BJ (cell line): ENCODE measurements at regions not wholly inside any gene's neighbourhood (a gene's known extent, or its start where the extent isn't known, plus 50 kb on each side); places are given as distances from the start of the nearest gene placed in this dataset.

ENCODE experiments used
- CTCF ChIA-PET: fragments of 350-600 bp; formaldehyde crosslinking; extraction: SDS; loops from one replicate; lab custom pipeline; 2021; ENCODE audit warnings: antibody characterized with exemption, inconsistent platforms; lab: Yijun Ruan, JAX
- POLR2A ChIA-PET: fragments of 300-600 bp; sonication (Branson Sonifier 250); formaldehyde crosslinking; extraction: SDS; loops from one replicate; lab custom pipeline; 2021; ENCODE audit warnings: antibody characterized with exemption; lab: Charles Lee
- DNase-seq: peaks from one replicate; pipeline ENCODE4 v3.0.0-alpha.2; 2011; ENCODE audit warnings: low read depth
- H3K27me3 ChIP-seq: 2 replicates; pipeline ENCODE4 v1.6.0; 2011; ENCODE audit warnings: low read length; ENCODE audit not compliant: control insufficient read depth, insufficient read depth
- H3K36me3 ChIP-seq: 2 replicates; pipeline ENCODE4 v1.5.1; 2011; ENCODE audit warnings: low read length; ENCODE audit not compliant: control insufficient read depth, insufficient read depth
- H3K4me3 ChIP-seq: 2 replicates; pipeline ENCODE4 v1.5.1; 2011; ENCODE audit warnings: low read depth, mild to moderate bottlenecking, control low read depth, low read length
- CTCF ChIP-seq: IDR thresholded peaks from 2 replicates; pipeline ENCODE4 v1.5.1; 2011; ENCODE audit warnings: low read depth, mild to moderate bottlenecking, control low read depth, inconsistent platforms, low read length, moderate library complexity; ENCODE audit not compliant: insufficient read depth

- ChIA-PET POLR2A (no interaction called here), CTCF (no interaction called here)
- Histone ChIP-seq H3K4me3 (no peak overlapping the region), H3K27me3 (no peaks in the 10 kb centered on the region), H3K36me3 (no peaks in the 10 kb centered on the region)
- no peak for TF ChIP-seq CTCF
- DNase-seq = no peak
These were observed 52.8 kb downstream of the PPP1R2C start for GRCh38 chrX:42725196-42725595.

- ChIA-PET CTCF (no interaction called here), POLR2A (no interaction called here)
- DNase-seq = no peak
- TF ChIP-seq CTCF = no peak
- Histone ChIP-seq H3K4me3 (no peak overlapping the region), H3K36me3 (no peaks in the 10 kb centered on the region), H3K27me3 (no peaks in the 10 kb centered on the region)
These were observed 57.8 kb downstream of the PPP1R2C start for GRCh38 chrX:42720209-42720608.

GRCh38 chrX:42715701-42716262, 62.2 kb downstream of the PPP1R2C start:
- H3K4me3 ChIP-seq = no peak overlapping the region
- POLR2A ChIA-PET = no interaction called here
- no peak for DNase-seq
- CTCF ChIA-PET = no interaction called here
- H3K27me3 ChIP-seq = no peaks in the 10 kb centered on the region
- H3K36me3 ChIP-seq = no peaks in the 10 kb centered on the region
- TF ChIP-seq CTCF = no peak

- DNase-seq = no peak
- no peaks in the 10 kb centered on the region for H3K36me3 ChIP-seq
- no peaks in the 10 kb centered on the region for H3K27me3 ChIP-seq
- ChIA-PET CTCF (no interaction called here), POLR2A (no interaction called here)
- no peak for TF ChIP-seq CTCF
- H3K4me3 ChIP-seq = no peak overlapping the region
These were observed 62.8 kb downstream of the PPP1R2C start for GRCh38 chrX:42714981-42715700.

GRCh38 chrX:42710452-42710851, 67.5 kb downstream of the PPP1R2C start:
- ChIA-PET CTCF (no interaction called here), POLR2A (no interaction called here)
- Histone ChIP-seq H3K4me3 (no peak overlapping the region), H3K27me3 (no peaks in the 10 kb centered on the region), H3K36me3 (no peaks in the 10 kb centered on the region)
- DNase-seq = no peak
- TF ChIP-seq CTCF = no peak
